Adrenal gland (tissue), 9 donors: ENCODE measurements at regions not wholly inside any gene's neighbourhood (a gene's known extent, or its start where the extent isn't known, plus 50 kb on each side); places are given as distances from the start of the nearest gene placed in this dataset.

ENCODE experiments used
- DNase-seq, 7 donors: peaks; one replicate each; pipeline ENCODE4 v3.0.0-alpha.2; 2019 to 2020
- H3K27ac ChIP-seq, 5 donors: fragments of 200-600 bp; sonication (generic) in 4 of 5; 1 replicate in 3 of 5; 2 replicates in 2 of 5; pipeline versions ENCODE4 v1.5.1 to v1.8.0; 2016 to 2020; ENCODE audit warnings: mild to moderate bottlenecking in 1 of 5
- H3K27me3 ChIP-seq: fragments of 200-600 bp; 2 replicates; pipeline ENCODE4 v1.8.0; 2021
- H3K36me3 ChIP-seq, 2 donors: fragments of 200-600 bp; replicated peaks in 1 of 2; 1 replicate in 1 of 2; 2 replicates in 1 of 2; pipeline versions ENCODE4 v1.5.1 to v1.8.0; 2018 to 2022
- H3K4me1 ChIP-seq, 2 donors: fragments of 200-600 bp; replicated peaks in 1 of 2; 1 replicate in 1 of 2; 2 replicates in 1 of 2; pipeline versions ENCODE4 v1.5.1 to v1.8.0; 2018 to 2021
- H3K4me3 ChIP-seq, 4 donors: fragments of 200-600 bp; sonication (generic) in 3 of 4; one replicate each; pipeline ENCODE4 v1.5.1; 2016 to 2018
- H3K9me3 ChIP-seq, 3 donors: fragments of 200-600 bp; sonication (generic) in 1 of 3; replicated peaks in 1 of 3; 1 replicate in 2 of 3; 2 replicates in 1 of 3; pipeline versions ENCODE4 v1.5.1 to v1.8.0; 2016 to 2021
- CTCF ChIP-seq, 6 experiments: fragments of 450-650 bp in 4 of 6; fragments of 200-600 bp in 2 of 6; sonication (generic) in 1 of 6; IDR thresholded peaks; 1 replicate in 5 of 6; 2 replicates in 1 of 6; pipeline versions ENCODE4 v1.5.1 to v1.8.0; 2016 to 2021; ENCODE audit warnings: antibody characterized with exemption in 6 of 6, mild to moderate bottlenecking in 2 of 6, moderate library complexity in 1 of 6
- POLR2A ChIP-seq, 2 donors: fragments of 450-650 bp; IDR thresholded peaks; one replicate each; pipeline ENCODE4 v1.6.1; 2017; ENCODE audit warnings: antibody characterized with exemption in 2 of 2, mild to moderate bottlenecking in 2 of 2, moderate library complexity in 1 of 2
- WGBS, 4 donors: extraction: QIAGEN DNeasy Blood & Tissue Kit in 2 of 4; methylation state at CpG; one replicate each; pipeline versions ENCODE4 v1.1.5 to v1.1.7; 2013 to 2017; 5-methylcytosine and 5-hydroxymethylcytosine counted together
- intact Hi-C, 2 donors: fragments of 100-400 bp; cut with DNase I; formaldehyde crosslinking; loops; one replicate each; pipeline versions ENCODE4 v1.14.1 to v1.15.0; 2022 to 2023
- donor health status: healthy with polysubstance abuse.
- donor health status: Bipolar disorder and iron deficiency.
- donor health status: DM: yes; HTN: yes; CAD: no.
- donor health status: DM: no; HTN: no; CAD: no.
- donor health status: DM: no; HTN: no; CAD: no.

- TF ChIP-seq POLR2A (IDR thresholded peaks at IDR 0.05) = no peak
- TF ChIP-seq CTCF (IDR thresholded peaks at IDR 0.05) = no peak
- WGBS, 4 donors = 60 to 63% (median 62%) methylated on average over 5 of the region's 5 CpGs
- intact Hi-C loops = no loop called here
- no peaks in the 10 kb centered on the region for H3K9me3 ChIP-seq
- H3K27ac ChIP-seq = no peak overlapping the region
- no peaks in the 10 kb centered on the region for H3K4me1 ChIP-seq
- no peaks in the 10 kb centered on the region for H3K36me3 ChIP-seq
- no peak overlapping the region for H3K4me3 ChIP-seq
- no peaks in the 10 kb centered on the region for H3K27me3 ChIP-seq
- no peak for DNase-seq
Observed at GRCh38 chr4:179112441-179113170, 1670.4 kb upstream of the AGA start.

- Histone ChIP-seq H3K9me3 (no peaks in the 10 kb centered on the region), H3K4me1 (no peaks in the 10 kb centered on the region), H3K4me3 (no peak overlapping the region), H3K36me3 (no peaks in the 10 kb centered on the region), H3K27ac (no peak overlapping the region), H3K27me3 (no peaks in the 10 kb centered on the region)
- intact Hi-C loops = no loop called here
- no peak for DNase-seq
- 76 to 88% (median 85%) methylated on average over 1 of the region's 1 CpG for WGBS, 4 donors
- TF ChIP-seq CTCF (IDR thresholded peaks at IDR 0.05) = no peak
- TF ChIP-seq POLR2A (IDR thresholded peaks at IDR 0.05) = no peak
Observed at GRCh38 chr4:179114615-179115014, 1672.4 kb upstream of the AGA start.

- H3K27me3 ChIP-seq = no peaks in the 10 kb centered on the region
- DNase-seq = no peak
- WGBS, 4 donors = 59 to 69% (median 64%) methylated on average over 2 of the region's 2 CpGs
- TF ChIP-seq POLR2A (IDR thresholded peaks at IDR 0.05) (no peak), CTCF (IDR thresholded peaks at IDR 0.05) (no peak)
- no peak overlapping the region for H3K4me3 ChIP-seq
- H3K4me1 ChIP-seq = no peaks in the 10 kb centered on the region
- H3K27ac ChIP-seq = no peak overlapping the region
- H3K9me3 ChIP-seq = no peaks in the 10 kb centered on the region
- intact Hi-C loops = no loop called here
- no peaks in the 10 kb centered on the region for H3K36me3 ChIP-seq
Observed at GRCh38 chr4:179116011-179116410, 1673.8 kb upstream of the AGA start.

- no peaks in the 10 kb centered on the region for H3K36me3 ChIP-seq
- no peaks in the 10 kb centered on the region for H3K4me1 ChIP-seq
- no peak for DNase-seq
- no peaks in the 10 kb centered on the region for H3K9me3 ChIP-seq
- no peaks in the 10 kb centered on the region for H3K27me3 ChIP-seq
- intact Hi-C loops = no loop called here
- no peak overlapping the region for H3K4me3 ChIP-seq
- H3K27ac ChIP-seq = no peak overlapping the region
- TF ChIP-seq POLR2A (IDR thresholded peaks at IDR 0.05) (no peak), CTCF (IDR thresholded peaks at IDR 0.05) (no peak)
- 47 to 63% (median 54%) methylated on average over 2 of the region's 2 CpGs for WGBS, 4 donors
Observed at GRCh38 chr4:179116581-179116980, 1674.3 kb upstream of the AGA start.
